ENCODE measurements at regions not wholly inside any gene's neighbourhood (a gene's known extent, or its start where the extent isn't known, plus 50 kb on each side); places are given as distances from the start of the nearest gene placed in this dataset.

DNA sequence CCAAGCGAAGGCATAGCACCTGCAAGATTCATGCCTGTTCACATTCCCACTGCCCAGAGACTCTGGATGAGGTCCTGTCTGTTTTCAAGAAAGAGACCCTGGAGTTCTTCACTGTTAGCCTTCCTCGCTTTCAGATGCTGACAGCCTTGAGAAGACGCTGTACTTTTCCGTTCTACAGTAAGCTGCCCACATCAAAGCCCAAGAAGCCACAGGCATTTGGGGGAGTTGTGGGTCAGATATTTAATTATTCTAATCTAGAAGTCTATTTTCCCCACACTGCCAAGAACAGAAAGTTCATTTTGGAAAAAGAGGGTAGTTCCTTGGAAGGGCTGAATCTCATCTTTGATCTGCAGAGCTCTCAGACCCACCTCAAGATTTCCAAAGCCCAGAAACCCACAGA, 127.9 kb downstream of the AXIN2 start:
- no peaks in the 10 kb centered on the region for H3K36me3 Mint-ChIP-seq (ENCODE audit: low read depth)

DNA sequence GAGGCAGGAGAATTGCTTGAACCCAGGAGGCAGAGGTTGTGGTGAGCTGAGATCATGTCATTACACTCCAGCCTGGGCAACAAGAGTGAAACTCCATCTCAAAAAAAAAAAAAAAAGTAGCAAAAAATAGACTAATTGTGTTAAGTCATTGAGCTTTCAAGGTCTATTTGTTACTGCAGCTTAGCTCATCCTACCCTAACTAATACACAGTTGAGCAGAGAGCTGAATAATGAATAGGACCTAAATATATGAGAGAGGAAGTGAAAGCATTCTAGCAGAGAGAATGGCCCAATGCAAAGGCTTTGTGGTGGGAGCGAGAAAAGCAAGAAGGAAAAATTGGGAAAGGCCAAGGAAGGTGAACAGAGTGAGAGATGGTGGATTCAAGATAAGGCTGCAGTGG, 128.3 kb downstream of the AXIN2 start:
- Mint-ChIP-seq H3K4me1 (peaks cover 3% of the 10 kb centered on the region), H3K9me3 (peaks cover 12% of the 10 kb centered on the region), H3K4me3 (no peak overlapping the region), H3K27me3 (ENCODE audit: low read depth) (no peaks in the 10 kb centered on the region), H3K36me3 (ENCODE audit: low read depth) (no peaks in the 10 kb centered on the region), H3K27ac (ENCODE audit: unreplicated experiment) (no peak overlapping the region)
- TF ChIP-seq, protein P1, sequence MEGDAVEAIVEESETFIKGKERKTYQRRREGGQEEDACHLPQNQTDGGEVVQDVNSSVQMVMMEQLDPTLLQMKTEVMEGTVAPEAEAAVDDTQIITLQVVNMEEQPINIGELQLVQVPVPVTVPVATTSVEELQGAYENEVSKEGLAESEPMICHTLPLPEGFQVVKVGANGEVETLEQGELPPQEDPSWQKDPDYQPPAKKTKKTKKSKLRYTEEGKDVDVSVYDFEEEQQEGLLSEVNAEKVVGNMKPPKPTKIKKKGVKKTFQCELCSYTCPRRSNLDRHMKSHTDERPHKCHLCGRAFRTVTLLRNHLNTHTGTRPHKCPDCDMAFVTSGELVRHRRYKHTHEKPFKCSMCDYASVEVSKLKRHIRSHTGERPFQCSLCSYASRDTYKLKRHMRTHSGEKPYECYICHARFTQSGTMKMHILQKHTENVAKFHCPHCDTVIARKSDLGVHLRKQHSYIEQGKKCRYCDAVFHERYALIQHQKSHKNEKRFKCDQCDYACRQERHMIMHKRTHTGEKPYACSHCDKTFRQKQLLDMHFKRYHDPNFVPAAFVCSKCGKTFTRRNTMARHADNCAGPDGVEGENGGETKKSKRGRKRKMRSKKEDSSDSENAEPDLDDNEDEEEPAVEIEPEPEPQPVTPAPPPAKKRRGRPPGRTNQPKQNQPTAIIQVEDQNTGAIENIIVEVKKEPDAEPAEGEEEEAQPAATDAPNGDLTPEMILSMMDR (conservative IDR thresholded peaks at IDR 0.05), result no peak
- DNase-seq (ENCODE audit: low read depth, low spot score), result no peak

More for the DNA sequence above, 127.9 kb downstream of the AXIN2 start:
- Mint-ChIP-seq H3K27ac (ENCODE audit: unreplicated experiment) (no peak overlapping the region), H3K27me3 (ENCODE audit: low read depth) (no peaks in the 10 kb centered on the region), H3K4me1 (peaks cover 4% of the 10 kb centered on the region), H3K9me3 (peaks cover 12% of the 10 kb centered on the region), H3K4me3 (no peak overlapping the region)
- DNase-seq (ENCODE audit: low read depth, low spot score), result no peak
- TF ChIP-seq, protein P1 (conservative IDR thresholded peaks at IDR 0.05), result no peak

DNA sequence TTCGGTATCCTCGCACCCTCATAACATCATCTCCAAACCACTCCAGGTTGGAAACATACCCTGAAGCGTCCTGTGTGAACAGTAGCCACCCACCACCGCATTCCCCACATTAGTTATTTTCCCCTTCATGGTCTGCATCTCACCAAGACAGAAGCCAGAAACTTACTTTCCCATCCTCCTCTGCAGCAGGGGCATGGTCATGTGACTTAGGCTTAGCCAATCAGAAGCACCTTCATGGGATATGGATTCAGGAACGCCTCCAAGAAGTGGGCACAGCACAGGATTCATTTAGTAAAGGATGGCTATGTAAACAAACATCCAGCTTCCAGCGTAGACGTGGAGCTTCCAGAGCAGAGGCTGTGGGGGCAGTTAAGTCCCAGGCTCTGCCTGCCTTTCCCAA, 130.3 kb downstream of the AXIN2 start:
- Mint-ChIP-seq H3K36me3 (ENCODE audit: low read depth) (no peaks in the 10 kb centered on the region), H3K9me3 (peaks cover 14% of the 10 kb centered on the region), H3K4me3 (no peak overlapping the region), H3K27ac (ENCODE audit: unreplicated experiment) (no peak overlapping the region), H3K4me1 (peaks cover 3% of the 10 kb centered on the region), H3K27me3 (ENCODE audit: low read depth) (no peaks in the 10 kb centered on the region)
- DNase-seq (ENCODE audit: low read depth, low spot score), result no peak
- TF ChIP-seq, protein P1 (conservative IDR thresholded peaks at IDR 0.05), result no peak

DNA sequence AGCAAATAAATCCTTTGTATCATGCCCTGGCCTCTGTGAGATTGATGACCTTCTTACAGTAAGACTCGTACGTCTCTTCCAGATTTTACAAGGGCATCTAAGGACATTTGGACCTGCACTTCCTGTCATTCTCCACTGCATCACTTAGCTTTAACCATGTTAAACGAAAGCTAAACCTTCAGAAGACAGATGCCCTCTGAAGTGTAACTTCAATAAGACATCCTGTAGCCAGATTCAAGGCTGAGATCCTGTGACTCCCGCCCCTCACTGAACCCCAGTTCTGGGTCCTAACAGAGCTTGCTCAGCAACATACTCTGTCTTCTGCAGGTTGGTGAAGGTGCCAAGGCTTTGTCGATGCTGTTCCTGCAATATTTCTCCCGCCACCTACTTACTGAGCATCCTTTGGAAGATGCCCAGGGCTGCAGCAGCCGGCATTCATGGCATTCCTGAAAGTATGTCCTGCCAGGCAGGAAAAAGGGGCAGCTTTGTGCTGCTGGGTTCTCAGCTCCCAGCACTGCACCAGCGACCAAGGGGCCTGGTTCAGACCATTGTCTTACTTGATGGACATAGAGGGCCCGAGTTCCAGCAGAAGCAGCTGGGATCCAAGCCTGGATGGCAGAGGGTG, 131.1 kb downstream of the AXIN2 start:
- Mint-ChIP-seq H3K4me1 (peaks cover 3% of the 10 kb centered on the region), H3K4me3 (no peak overlapping the region), H3K27me3 (ENCODE audit: low read depth) (no peaks in the 10 kb centered on the region), H3K9me3 (peaks cover 18% of the 10 kb centered on the region), H3K27ac (ENCODE audit: unreplicated experiment) (no peak overlapping the region), H3K36me3 (ENCODE audit: low read depth) (no peaks in the 10 kb centered on the region)
- DNase-seq (ENCODE audit: low read depth, low spot score), result no peak
- TF ChIP-seq, protein P1 (conservative IDR thresholded peaks at IDR 0.05), result no peak

DNA sequence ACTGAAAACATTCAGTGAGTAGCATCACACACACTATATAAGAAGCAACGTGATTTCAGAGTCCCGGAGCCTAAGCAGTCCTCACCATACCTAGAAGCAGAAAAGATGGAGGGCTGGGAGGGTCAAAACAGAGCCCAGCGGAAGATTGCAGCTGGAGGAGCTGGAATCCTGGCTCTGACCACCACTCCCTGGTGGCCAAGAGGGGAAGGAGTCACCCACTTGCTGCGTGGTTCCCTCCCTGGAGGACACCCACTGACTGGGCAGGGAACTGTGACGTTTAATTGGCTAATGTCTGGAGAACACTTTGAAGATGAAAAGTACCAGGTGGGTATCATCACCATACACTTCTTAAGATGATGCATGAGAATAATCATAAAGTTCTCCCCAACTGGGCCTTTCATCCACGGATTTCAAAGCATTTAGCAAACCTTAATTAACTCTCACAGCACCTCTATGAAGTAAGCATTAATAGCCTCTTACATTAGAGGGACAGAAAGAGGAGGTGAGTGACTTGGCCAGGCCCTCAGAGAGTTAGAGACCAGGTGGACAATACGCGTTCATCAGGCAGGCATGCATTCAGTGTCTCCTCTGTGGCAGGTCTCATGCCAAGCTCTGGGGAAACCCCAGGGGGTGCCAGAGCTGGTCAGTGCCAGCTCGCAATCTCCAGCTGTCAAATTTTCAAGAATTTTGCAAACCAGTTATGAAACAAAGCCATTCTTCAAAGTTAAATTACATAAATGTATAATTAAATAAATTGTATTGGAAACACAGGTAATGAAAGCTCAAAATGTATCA, 137.9 kb downstream of the AXIN2 start:
- Mint-ChIP-seq H3K27me3 (ENCODE audit: low read depth) (no peaks in the 10 kb centered on the region), H3K36me3 (ENCODE audit: low read depth) (no peaks in the 10 kb centered on the region), H3K9me3 (peaks cover 16% of the 10 kb centered on the region), H3K27ac (ENCODE audit: unreplicated experiment) (no peak overlapping the region), H3K4me1 (no peaks in the 10 kb centered on the region), H3K4me3 (no peak overlapping the region)
- DNase-seq (ENCODE audit: low read depth, low spot score), result no peak
- TF ChIP-seq, protein P1 (conservative IDR thresholded peaks at IDR 0.05), result no peak

Data from neural crest cell (in vitro differentiated cells).